Keratinocyte (primary cell): ENCODE measurements at regions not wholly inside any gene's neighbourhood (a gene's known extent, or its start where the extent isn't known, plus 50 kb on each side); places are given as distances from the start of the nearest gene placed in this dataset.

Source experiments
- DNase-seq: peaks from one replicate; pipeline ENCODE4 v3.0.0-alpha.2; 2011; ENCODE audit warnings: low read depth, missing footprints, low spot score
- FAIRE-seq: peaks from 2 replicates; lab custom pipeline; 2011; peaks lifted over from hg19 to GRCh38; lab: Jason Lieb, UNC
- H2AFZ ChIP-seq: 2 replicates; pipeline ENCODE4 v1.6.0; 2012; ENCODE audit warnings: low read length, control low read depth, inconsistent platforms; ENCODE audit not compliant: control insufficient read depth
- H3K27ac ChIP-seq: 2 replicates; pipeline ENCODE4 v1.5.1; 2011; ENCODE audit warnings: low read length; ENCODE audit not compliant: control insufficient read depth, insufficient read depth
- H3K27me3 ChIP-seq: 3 replicates; pipeline ENCODE4 v1.6.0; 2011; ENCODE audit warnings: low read length; ENCODE audit not compliant: control insufficient read depth, insufficient read depth; ENCODE audit errors: extremely low read depth
- H3K36me3 ChIP-seq, 2 experiments: 2 replicates in 1 of 2; 3 replicates in 1 of 2; pipeline ENCODE4 v1.5.1; 2011; ENCODE audit warnings: low read length in 2 of 2, mild to moderate bottlenecking in 1 of 2; ENCODE audit not compliant: control insufficient read depth in 2 of 2, insufficient read depth in 2 of 2; ENCODE audit errors: extremely low read depth in 1 of 2
- H3K4me1 ChIP-seq: 3 replicates; pipeline ENCODE4 v1.5.1; 2011; ENCODE audit warnings: low read length; ENCODE audit not compliant: control insufficient read depth, insufficient read depth; ENCODE audit errors: extremely low read depth
- H3K4me2 ChIP-seq: 3 replicates; pipeline ENCODE4 v1.6.0; 2011; ENCODE audit warnings: low read depth, low read length; ENCODE audit not compliant: control insufficient read depth, insufficient read depth; ENCODE audit errors: extremely low read depth
- H3K4me3 ChIP-seq, 3 experiments: fragments of 200-600 bp in 1 of 3; sonication (generic) in 1 of 3; 2 replicates in 2 of 3; 3 replicates in 1 of 3; pipeline ENCODE4 v1.5.1; 2011 to 2016; ENCODE audit warnings: low read length in 3 of 3, mild to moderate bottlenecking in 3 of 3, control low read depth in 2 of 3, inconsistent platforms in 1 of 3, low read depth in 1 of 3, mixed read lengths in 1 of 3, mixed run types in 1 of 3, moderate library complexity in 1 of 3; ENCODE audit not compliant: control insufficient read depth in 2 of 3, insufficient read depth in 2 of 3; ENCODE audit errors: extremely low read depth in 1 of 3
- H3K79me2 ChIP-seq: 2 replicates; pipeline ENCODE4 v1.6.0; 2012; ENCODE audit warnings: low read length; ENCODE audit not compliant: control insufficient read depth, insufficient read depth
- H3K9ac ChIP-seq: 3 replicates; pipeline ENCODE4 v1.6.0; 2011; ENCODE audit warnings: low read length; ENCODE audit not compliant: control insufficient read depth, insufficient read depth; ENCODE audit errors: extremely low read depth
- H3K9me1 ChIP-seq: 3 replicates; pipeline ENCODE4 v1.6.0; 2011; ENCODE audit warnings: low read length; ENCODE audit not compliant: control insufficient read depth, insufficient read depth; ENCODE audit errors: extremely low read depth
- H3K9me3 ChIP-seq: 2 replicates; pipeline ENCODE4 v1.5.1; 2012; ENCODE audit warnings: low read depth, low read length; ENCODE audit not compliant: control insufficient read depth
- H4K20me1 ChIP-seq: 3 replicates; pipeline ENCODE4 v1.6.0; 2011; ENCODE audit warnings: low read length; ENCODE audit not compliant: control insufficient read depth, insufficient read depth; ENCODE audit errors: extremely low read depth
- EZH2 ChIP-seq: IDR thresholded peaks from one replicate; pipeline ENCODE4 v1.6.1; 2012; ENCODE audit warnings: inconsistent platforms, mild to moderate bottlenecking, low read length, moderate library complexity
- dilution Hi-C: fragments of 300-500 bp; cut with MboI; formaldehyde crosslinking; loops from one replicate; pipeline ENCODE4 v1.7.0; 2020; ENCODE audit warnings: low sequenced_read_pairs; ENCODE audit not compliant: extremely low pct_ligation_motif_present
- TF ChIP-seq, protein P1 (sequence below), 3 experiments: IDR thresholded peaks in 1 of 3; conservative IDR thresholded peaks in 1 of 3; optimal IDR thresholded peaks in 1 of 3; 2 replicates in 2 of 3; 3 replicates in 1 of 3; pipeline versions ENCODE3 to v1.5.1; 2011; ENCODE audit warnings: low read length in 3 of 3, mild to moderate bottlenecking in 3 of 3, moderate library complexity in 2 of 3, control low read depth in 1 of 3, inconsistent platforms in 1 of 3; ENCODE audit not compliant: insufficient read depth in 2 of 3; ENCODE audit errors: extremely low read depth in 1 of 3

DNA sequence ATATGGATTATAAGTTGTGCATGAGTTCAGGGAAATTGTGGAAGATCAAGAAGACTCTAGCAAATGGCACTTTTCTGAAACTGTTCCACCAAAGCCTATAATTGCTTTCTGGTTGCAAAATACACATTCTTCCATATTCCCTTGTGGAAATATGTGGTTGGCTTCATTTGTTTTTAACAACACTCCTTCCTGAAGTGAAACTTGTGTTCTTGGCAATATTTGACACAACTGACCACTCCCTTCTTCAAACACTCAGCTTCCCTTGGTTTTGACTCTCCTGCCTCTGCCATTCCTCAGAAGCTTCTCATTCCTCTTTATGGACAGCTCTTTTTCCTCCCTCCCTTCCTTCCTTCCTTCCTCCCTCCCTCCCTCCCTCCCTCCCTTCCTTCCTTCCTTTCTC lies 192.3 kb downstream of the PMAIP1 start:
- DNase-seq (no peak), FAIRE-seq (no peak)
- Histone ChIP-seq H3K27ac (no peak overlapping the region), H3K79me2 (no peaks in the 10 kb centered on the region), H3K4me2 (no peak overlapping the region), H3K9ac (no peak overlapping the region), H3K4me3 (no peak overlapping the region), H3K36me3 (no peaks in the 10 kb centered on the region), H3K27me3 (no peaks in the 10 kb centered on the region), H3K4me1 (no peaks in the 10 kb centered on the region), H3K9me3 (no peaks in the 10 kb centered on the region), H4K20me1 (no peaks in the 10 kb centered on the region), H2AFZ (no peak overlapping the region), H3K9me1 (no peaks in the 10 kb centered on the region)
- TF ChIP-seq, protein P1, sequence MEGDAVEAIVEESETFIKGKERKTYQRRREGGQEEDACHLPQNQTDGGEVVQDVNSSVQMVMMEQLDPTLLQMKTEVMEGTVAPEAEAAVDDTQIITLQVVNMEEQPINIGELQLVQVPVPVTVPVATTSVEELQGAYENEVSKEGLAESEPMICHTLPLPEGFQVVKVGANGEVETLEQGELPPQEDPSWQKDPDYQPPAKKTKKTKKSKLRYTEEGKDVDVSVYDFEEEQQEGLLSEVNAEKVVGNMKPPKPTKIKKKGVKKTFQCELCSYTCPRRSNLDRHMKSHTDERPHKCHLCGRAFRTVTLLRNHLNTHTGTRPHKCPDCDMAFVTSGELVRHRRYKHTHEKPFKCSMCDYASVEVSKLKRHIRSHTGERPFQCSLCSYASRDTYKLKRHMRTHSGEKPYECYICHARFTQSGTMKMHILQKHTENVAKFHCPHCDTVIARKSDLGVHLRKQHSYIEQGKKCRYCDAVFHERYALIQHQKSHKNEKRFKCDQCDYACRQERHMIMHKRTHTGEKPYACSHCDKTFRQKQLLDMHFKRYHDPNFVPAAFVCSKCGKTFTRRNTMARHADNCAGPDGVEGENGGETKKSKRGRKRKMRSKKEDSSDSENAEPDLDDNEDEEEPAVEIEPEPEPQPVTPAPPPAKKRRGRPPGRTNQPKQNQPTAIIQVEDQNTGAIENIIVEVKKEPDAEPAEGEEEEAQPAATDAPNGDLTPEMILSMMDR (optimal IDR thresholded peaks at IDR 0.05 in 1 of 3, IDR thresholded peaks at IDR 0.05 in 1 of 3, conservative IDR thresholded peaks at IDR 0.05 in 1 of 3; ENCODE audit: extremely low read depth in 1 of 3, insufficient read depth in 2 of 3, low read length in 3 of 3): no peak
- TF ChIP-seq EZH2: no peak
- dilution Hi-C loops: no loop called here

DNA sequence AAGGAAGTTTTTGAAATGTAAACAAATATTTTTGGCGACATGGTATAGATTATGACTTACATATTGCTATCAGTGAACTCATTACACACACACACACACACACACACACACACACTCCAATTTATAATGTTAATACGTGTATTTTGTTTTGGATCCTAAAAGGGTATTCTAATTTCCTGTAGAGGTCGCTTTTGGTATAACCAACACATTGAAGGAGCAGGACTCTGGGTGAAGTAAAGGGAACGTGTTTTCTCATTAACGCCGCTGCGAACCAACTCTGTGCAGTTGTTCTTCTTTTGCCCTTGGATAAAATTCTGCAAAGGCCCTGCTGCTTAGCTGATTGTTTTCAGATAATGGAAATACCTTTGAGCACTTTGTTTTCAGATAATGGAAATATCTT lies 190.4 kb downstream of the PMAIP1 start:
- FAIRE-seq: no peak

More for the DNA sequence above, 190.4 kb downstream of the PMAIP1 start:
- Histone ChIP-seq H3K36me3 (no peaks in the 10 kb centered on the region), H3K9me1 (no peaks in the 10 kb centered on the region), H4K20me1 (no peaks in the 10 kb centered on the region), H3K27me3 (no peaks in the 10 kb centered on the region), H3K9ac (no peak overlapping the region), H3K27ac (no peak overlapping the region), H3K4me3 (no peak overlapping the region), H3K9me3 (no peaks in the 10 kb centered on the region), H2AFZ (no peak overlapping the region), H3K4me1 (no peaks in the 10 kb centered on the region), H3K79me2 (no peaks in the 10 kb centered on the region), H3K4me2 (no peak overlapping the region)
- no peak for DNase-seq
- TF ChIP-seq, protein P1 (optimal IDR thresholded peaks at IDR 0.05 in 1 of 3, IDR thresholded peaks at IDR 0.05 in 1 of 3, conservative IDR thresholded peaks at IDR 0.05 in 1 of 3; ENCODE audit: extremely low read depth in 1 of 3, insufficient read depth in 2 of 3, low read length in 3 of 3): no peak
- TF ChIP-seq EZH2: no peak
- dilution Hi-C loops: no loop called here
